Gastrocnemius medialis (tissue), 4 donors: ENCODE measurements at regions not wholly inside any gene's neighbourhood (a gene's known extent, or its start where the extent isn't known, plus 50 kb on each side); places are given as distances from the start of the nearest gene placed in this dataset.

Experiments
- ATAC-seq, 2 donors: fragments of 150-250 bp; one replicate each; pipeline ENCODE4 v1.9.1; 2016
- DNase-seq, 2 donors: peaks; one replicate each; pipeline ENCODE4 v3.0.0-alpha.2; 2019
- H3K27ac ChIP-seq, 4 donors: fragments of 200-600 bp; sonication (generic); 1 replicate in 1 of 4; 2 replicates in 3 of 4; pipeline ENCODE4 v1.5.1; 2016 to 2018; ENCODE audit warnings: mild to moderate bottlenecking in 2 of 4, moderate library complexity in 1 of 4
- H3K27me3 ChIP-seq, 3 donors: fragments of 200-600 bp; sonication (generic) in 2 of 3; 1 replicate in 1 of 3; 2 replicates in 2 of 3; pipeline versions ENCODE4 v1.5.1 to v1.6.0; 2016 to 2019; ENCODE audit warnings: mild to moderate bottlenecking in 1 of 3, moderate library complexity in 1 of 3
- H3K36me3 ChIP-seq, 2 donors: fragments of 200-600 bp; sonication (generic) in 1 of 2; one replicate each; pipeline ENCODE4 v1.5.1; 2017 to 2018
- H3K4me1 ChIP-seq, 2 donors: fragments of 200-600 bp; sonication (generic) in 1 of 2; one replicate each; pipeline ENCODE4 v1.5.1; 2016 to 2017; ENCODE audit warnings: mild to moderate bottlenecking in 2 of 2
- H3K4me3 ChIP-seq, 4 donors: fragments of 200-600 bp; sonication (generic) in 3 of 4; 1 replicate in 1 of 4; 2 replicates in 3 of 4; pipeline ENCODE4 v1.5.1; 2016 to 2019; ENCODE audit warnings: mild to moderate bottlenecking in 2 of 4
- H3K9me3 ChIP-seq, 3 donors: fragments of 200-600 bp; sonication (generic) in 2 of 3; 1 replicate in 1 of 3; 2 replicates in 2 of 3; pipeline ENCODE4 v1.5.1; 2016 to 2019
- CTCF ChIP-seq, 5 experiments: fragments of 450-650 bp in 3 of 5; fragments of 200-600 bp in 2 of 5; sonication (generic) in 2 of 5; IDR thresholded peaks in 4 of 5; conservative IDR thresholded peaks in 1 of 5; 1 replicate in 4 of 5; 2 replicates in 1 of 5; pipeline ENCODE4 v1.5.1; 2016 to 2019; ENCODE audit warnings: antibody characterized with exemption in 5 of 5, mild to moderate bottlenecking in 3 of 5, moderate library complexity in 3 of 5
- POLR2A ChIP-seq, 2 donors: fragments of 450-650 bp; IDR thresholded peaks; one replicate each; pipeline ENCODE4 v1.6.1; 2017; ENCODE audit warnings: antibody characterized with exemption in 2 of 2, mild to moderate bottlenecking in 2 of 2, moderate library complexity in 2 of 2
- in situ Hi-C, 4 donors: fragments of 200-750 bp; cut with MboI; loops; one replicate each; pipeline versions ENCODE4 v1.15.0 to v1.8.0; 2017; ENCODE audit warnings: low sequenced_read_pairs in 4 of 4
- intact Hi-C: fragments of 100-400 bp; cut with DNase I; formaldehyde crosslinking; loops from one replicate; pipeline ENCODE4 v1.15.1; 2023; ENCODE audit warnings: low total_unique reads

GRCh38 chr5:130805036-130805435 is 360.0 kb downstream of the HINT1 start:
- no peak for TF ChIP-seq POLR2A (IDR thresholded peaks at IDR 0.05)
- TF ChIP-seq CTCF (IDR thresholded peaks at IDR 0.05 in 4 of 5, conservative IDR thresholded peaks at IDR 0.05 in 1 of 5), result no peak
- no peak overlapping the region for H3K27ac ChIP-seq
- no peaks in the 10 kb centered on the region for H3K36me3 ChIP-seq
- H3K4me1 ChIP-seq, result no peaks in the 10 kb centered on the region
- no peak for ATAC-seq
- DNase-seq, result no peak
- H3K4me3 ChIP-seq, result no peak overlapping the region
- intact Hi-C loops, result no loop called here
- in situ Hi-C loops, result no loop called here
- H3K9me3 ChIP-seq, result peaks cover 0 to 4% (median 0%) of the 10 kb centered on the region in 3 donors
- no peaks in the 10 kb centered on the region for H3K27me3 ChIP-seq

- TF ChIP-seq CTCF (IDR thresholded peaks at IDR 0.05 in 4 of 5, conservative IDR thresholded peaks at IDR 0.05 in 1 of 5) (no peak), POLR2A (IDR thresholded peaks at IDR 0.05) (no peak)
- Histone ChIP-seq H3K27ac (no peak overlapping the region), H3K4me1 (no peaks in the 10 kb centered on the region), H3K27me3 (no peaks in the 10 kb centered on the region), H3K36me3 (no peaks in the 10 kb centered on the region), H3K9me3 (peaks cover 0 to 4% (median 0%) of the 10 kb centered on the region in 3 donors), H3K4me3 (no peak overlapping the region)
- no peak for DNase-seq
- ATAC-seq, result no peak
- in situ Hi-C loops, result no loop called here
- intact Hi-C loops, result no loop called here
These were observed 363.1 kb downstream of the HINT1 start for GRCh38 chr5:130801963-130802362.

DNA sequence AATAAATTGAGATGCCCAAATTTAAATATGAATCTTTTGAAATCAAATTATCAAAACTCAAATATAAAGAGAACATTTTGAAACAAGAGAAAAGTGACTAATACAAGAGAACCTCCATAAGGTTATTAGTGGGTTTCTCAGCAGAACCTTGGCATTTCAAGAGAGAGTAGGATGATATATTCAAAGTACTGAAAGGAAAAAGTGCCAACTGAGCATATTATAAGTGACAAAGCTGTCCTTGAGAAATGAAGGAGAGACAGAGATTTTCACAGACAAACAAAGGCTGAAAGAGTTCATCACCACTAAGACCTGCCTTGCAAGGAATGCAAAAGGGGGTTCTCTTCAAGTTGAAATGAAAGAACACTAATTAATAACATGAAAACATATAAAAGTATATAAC is 366.0 kb downstream of the HINT1 start:
- no peak for ATAC-seq
- in situ Hi-C loops, result no loop called here

DNA sequence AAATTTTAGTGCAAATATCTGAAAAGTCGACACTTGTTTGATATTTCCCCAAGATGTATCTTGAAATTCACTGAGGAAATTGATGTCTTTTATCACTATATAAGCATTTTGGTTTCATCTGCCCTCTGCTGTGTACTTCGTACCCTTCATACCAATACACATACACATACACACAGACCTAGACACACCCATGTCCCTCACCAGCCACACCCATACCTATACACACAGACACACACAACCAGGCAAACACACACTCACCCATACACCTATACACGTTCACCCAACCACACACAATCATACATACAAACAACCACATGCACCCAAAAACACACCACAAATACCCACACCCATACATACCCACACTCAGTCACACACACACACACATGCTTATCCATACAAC is 367.8 kb downstream of the HINT1 start:
- DNase-seq, result no peak
- H3K4me1 ChIP-seq, result no peaks in the 10 kb centered on the region
- no peak overlapping the region for H3K27ac ChIP-seq
- H3K27me3 ChIP-seq, result no peaks in the 10 kb centered on the region
- peaks cover 0 to 4% (median 0%) of the 10 kb centered on the region in 3 donors for H3K9me3 ChIP-seq
- no peak overlapping the region for H3K4me3 ChIP-seq
- intact Hi-C loops, result no loop called here
- ATAC-seq, result no peak
- H3K36me3 ChIP-seq, result no peaks in the 10 kb centered on the region
- in situ Hi-C loops, result no loop called here
- TF ChIP-seq CTCF (IDR thresholded peaks at IDR 0.05 in 4 of 5, conservative IDR thresholded peaks at IDR 0.05 in 1 of 5), result no peak
- no peak for TF ChIP-seq POLR2A (IDR thresholded peaks at IDR 0.05)

More for the DNA sequence above, 366.0 kb downstream of the HINT1 start:
- H3K27me3 ChIP-seq, result no peaks in the 10 kb centered on the region
- no peaks in the 10 kb centered on the region for H3K36me3 ChIP-seq
- no peak overlapping the region for H3K4me3 ChIP-seq
- no peaks in the 10 kb centered on the region for H3K4me1 ChIP-seq
- H3K9me3 ChIP-seq, result peaks cover 0 to 4% (median 0%) of the 10 kb centered on the region in 3 donors
- TF ChIP-seq CTCF (IDR thresholded peaks at IDR 0.05 in 4 of 5, conservative IDR thresholded peaks at IDR 0.05 in 1 of 5), result no peak
- no peak for TF ChIP-seq POLR2A (IDR thresholded peaks at IDR 0.05)
- no peak for DNase-seq
- no peak overlapping the region for H3K27ac ChIP-seq
- intact Hi-C loops, result no loop called here

GRCh38 chr5:130796902-130797301 is 368.2 kb downstream of the HINT1 start:
- H3K4me1 ChIP-seq, result no peaks in the 10 kb centered on the region
- no peak overlapping the region for H3K4me3 ChIP-seq
- no peaks in the 10 kb centered on the region for H3K36me3 ChIP-seq
- H3K27ac ChIP-seq, result no peak overlapping the region
- intact Hi-C loops (no loop called here), in situ Hi-C loops (no loop called here)
- H3K27me3 ChIP-seq, result no peaks in the 10 kb centered on the region
- TF ChIP-seq POLR2A (IDR thresholded peaks at IDR 0.05) (no peak), CTCF (IDR thresholded peaks at IDR 0.05 in 4 of 5, conservative IDR thresholded peaks at IDR 0.05 in 1 of 5) (no peak)
- ATAC-seq, result no peak
- no peak for DNase-seq
- H3K9me3 ChIP-seq, result peaks cover 0 to 4% (median 0%) of the 10 kb centered on the region in 3 donors
